CD14-positive monocyte (primary cell): ENCODE measurements at regions not wholly inside any gene's neighbourhood (a gene's known extent, or its start where the extent isn't known, plus 50 kb on each side); places are given as distances from the start of the nearest gene placed in this dataset.
"Not testable (repeated sequence)": the region's sequence is repeated elsewhere in the genome, so short reads cannot be mapped to it uniquely, and the experiment has no call there.

ENCODE experiments used
- DNase-seq, 3 donors: peaks; one replicate each; pipeline ENCODE4 v3.0.0-alpha.2; 2011 to 2022
- H2AFZ ChIP-seq: 2 replicates; pipeline ENCODE4 v1.6.0; 2012; ENCODE audit warnings: mild to moderate bottlenecking, low read depth, low read length, inconsistent platforms; ENCODE audit not compliant: insufficient read depth, poor library complexity, severe bottlenecking
- H3K27ac ChIP-seq, 2 donors: 1 replicate in 1 of 2; 2 replicates in 1 of 2; pipeline ENCODE4 v1.5.1; 2012 to 2013; ENCODE audit warnings: low read length in 2 of 2, control low read depth in 1 of 2, inconsistent platforms in 1 of 2, low read depth in 1 of 2, mild to moderate bottlenecking in 1 of 2
- H3K27me3 ChIP-seq, 2 donors: one replicate each; pipeline versions ENCODE4 v1.6.0 to v1.6.1; 2011 to 2013; ENCODE audit warnings: low read length in 2 of 2; ENCODE audit not compliant: control insufficient read depth in 2 of 2, insufficient read depth in 2 of 2
- H3K36me3 ChIP-seq, 2 donors: replicated peaks in 1 of 2; 1 replicate in 1 of 2; 2 replicates in 1 of 2; pipeline versions ENCODE4 v1.5.1 to v1.6.1; 2012 to 2013; ENCODE audit warnings: low read length in 2 of 2, control low read depth in 1 of 2, inconsistent platforms in 1 of 2, mild to moderate bottlenecking in 1 of 2; ENCODE audit not compliant: insufficient read depth in 2 of 2, control insufficient read depth in 1 of 2
- H3K4me1 ChIP-seq, 2 donors: 1 replicate in 1 of 2; 2 replicates in 1 of 2; pipeline versions ENCODE4 v1.5.1 to v1.6.1; 2012 to 2013; ENCODE audit warnings: low read length in 2 of 2, control low read depth in 1 of 2, inconsistent platforms in 1 of 2, mild to moderate bottlenecking in 1 of 2, moderate library complexity in 1 of 2; ENCODE audit not compliant: insufficient read depth in 2 of 2, control insufficient read depth in 1 of 2
- H3K4me2 ChIP-seq: replicated peaks from 2 replicates; pipeline ENCODE3; 2012; ENCODE audit warnings: low read length, moderate library complexity, mild to moderate bottlenecking; ENCODE audit not compliant: poor library complexity, severe bottlenecking; ENCODE audit errors: extremely low read depth
- H3K4me3 ChIP-seq, 3 experiments: fragments of 200-600 bp in 1 of 3; sonication (generic) in 1 of 3; replicated peaks in 1 of 3; 1 replicate in 2 of 3; 2 replicates in 1 of 3; pipeline ENCODE4 v1.5.1; 2011 to 2013; ENCODE audit warnings: low read length in 3 of 3, mild to moderate bottlenecking in 3 of 3, control low read depth in 2 of 3, low read depth in 2 of 3, inconsistent platforms in 1 of 3, moderate library complexity in 1 of 3
- H3K79me2 ChIP-seq: 2 replicates; pipeline ENCODE4 v1.6.0; 2012; ENCODE audit warnings: mild to moderate bottlenecking, control low read depth, inconsistent platforms, low read length, moderate library complexity; ENCODE audit not compliant: insufficient read depth
- H3K9ac ChIP-seq: 2 replicates; pipeline ENCODE4 v1.6.0; 2017; ENCODE audit warnings: low read length, mild to moderate bottlenecking; ENCODE audit not compliant: insufficient read depth, poor library complexity, severe bottlenecking
- H3K9me3 ChIP-seq, 2 donors: replicated peaks in 1 of 2; 1 replicate in 1 of 2; 2 replicates in 1 of 2; pipeline versions ENCODE4 v1.5.1 to v1.6.1; 2012 to 2013; ENCODE audit warnings: low read length in 2 of 2, control low read depth in 1 of 2; ENCODE audit not compliant: control insufficient read depth in 1 of 2, insufficient read depth in 1 of 2
- H4K20me1 ChIP-seq: 2 replicates; pipeline ENCODE4 v1.6.0; 2012; ENCODE audit warnings: mild to moderate bottlenecking, low read length, control low read depth, moderate library complexity; ENCODE audit not compliant: insufficient read depth
- H3K27ac Mint-ChIP-seq, 7 donors: one replicate each; pipeline ENCODE4 v1.8.0; 2020; ENCODE audit warnings: mild to moderate bottlenecking in 7 of 7, mixed read lengths in 7 of 7, moderate library complexity in 6 of 7, inconsistent platforms in 2 of 7
- H3K27me3 Mint-ChIP-seq, 3 donors: one replicate each; pipeline ENCODE4 v1.8.0; 2021 to 2022; ENCODE audit warnings: low read depth in 3 of 3, mild to moderate bottlenecking in 3 of 3, mixed read lengths in 3 of 3, moderate library complexity in 3 of 3, inconsistent platforms in 1 of 3
- H3K36me3 Mint-ChIP-seq, 2 donors: one replicate each; pipeline ENCODE4 v1.8.0; 2020; ENCODE audit warnings: mixed read lengths in 2 of 2, inconsistent platforms in 1 of 2, mild to moderate bottlenecking in 1 of 2
- H3K4me1 Mint-ChIP-seq: one replicate; pipeline ENCODE4 v1.8.0; 2020; ENCODE audit warnings: mild to moderate bottlenecking, mixed read lengths
- H3K4me3 Mint-ChIP-seq, 2 donors: one replicate each; pipeline ENCODE4 v1.8.0; 2020; ENCODE audit warnings: mild to moderate bottlenecking in 2 of 2, mixed read lengths in 2 of 2, moderate library complexity in 1 of 2
- H3K9me3 Mint-ChIP-seq, 7 donors: one replicate each; pipeline ENCODE4 v1.8.0; 2020 to 2022; ENCODE audit warnings: mixed read lengths in 7 of 7, mild to moderate bottlenecking in 6 of 7, moderate library complexity in 6 of 7, inconsistent platforms in 2 of 7
- CTCF ChIP-seq: fragments of 200-600 bp; IDR thresholded peaks from one replicate; pipeline ENCODE4 v1.8.0; 2022; ENCODE audit warnings: antibody characterized with exemption, mild to moderate bottlenecking
- WGBS: methylation state at CpG from one replicate; pipeline ENCODE4 v1.1.5; 2013; ENCODE audit warnings: missing lambda C conversion rate; ENCODE audit not compliant: insufficient coverage; 5-methylcytosine and 5-hydroxymethylcytosine counted together
- intact Hi-C, 2 donors: fragments of 100-400 bp; cut with micrococcal nuclease; formaldehyde crosslinking; loops; one replicate each; pipeline versions ENCODE4 v1.15.0 to v1.15.1; 2023

GRCh38 chr2:155547571-155547970 lies 785.0 kb downstream of the NR4A2 start:
- Mint-ChIP-seq H3K27me3 (peaks cover 0 to 2% (median 0%) of the 10 kb centered on the region in 3 donors), H3K4me3 (no peak overlapping the region), H3K4me1 (no peaks in the 10 kb centered on the region), H3K36me3 (no peaks in the 10 kb centered on the region), H3K9me3 (peaks cover 8 to 22% (median 10%) of the 10 kb centered on the region in 7 donors), H3K27ac (no peak overlapping the region)
- Histone ChIP-seq H3K79me2 (no peaks in the 10 kb centered on the region), H3K27me3 (no peaks in the 10 kb centered on the region), H3K4me1 (no peaks in the 10 kb centered on the region), H3K27ac (no peak overlapping the region), H3K9me3 (peaks cover 8 to 12% of the 10 kb centered on the region in 2 donors), H3K36me3 (no peaks in the 10 kb centered on the region), H4K20me1 (no peaks in the 10 kb centered on the region), H3K9ac (no peak overlapping the region), H3K4me2 (no peak overlapping the region), H2AFZ (no peak overlapping the region), H3K4me3 (no peak overlapping the region)
- WGBS: 92% methylated on average over 2 of the region's 3 CpGs
- no peak for TF ChIP-seq CTCF
- intact Hi-C loops: no loop called here
- DNase-seq: no peak

- no peaks in the 10 kb centered on the region for H3K4me1 Mint-ChIP-seq
- no peak for TF ChIP-seq CTCF
- H2AFZ ChIP-seq: no peak overlapping the region
- DNase-seq: no peak
- no peak overlapping the region for H3K27ac ChIP-seq
- 90% methylated on average over 3 of the region's 11 CpGs for WGBS
- no peaks in the 10 kb centered on the region for H3K79me2 ChIP-seq
- no peaks in the 10 kb centered on the region for H3K36me3 ChIP-seq
- H3K9me3 ChIP-seq: peaks cover 8 to 12% of the 10 kb centered on the region in 2 donors
- no peak overlapping the region for H3K27ac Mint-ChIP-seq
- no peak overlapping the region for H3K4me3 ChIP-seq
- no peaks in the 10 kb centered on the region for H4K20me1 ChIP-seq
- peaks cover 8 to 22% (median 10%) of the 10 kb centered on the region in 7 donors for H3K9me3 Mint-ChIP-seq
- no peaks in the 10 kb centered on the region for H3K36me3 Mint-ChIP-seq
- H3K4me2 ChIP-seq: no peak overlapping the region
- H3K27me3 ChIP-seq: no peaks in the 10 kb centered on the region
- intact Hi-C loops: no loop called here
- H3K4me1 ChIP-seq: no peaks in the 10 kb centered on the region
- no peak overlapping the region for H3K9ac ChIP-seq
- H3K4me3 Mint-ChIP-seq: no peak overlapping the region
- H3K27me3 Mint-ChIP-seq: peaks cover 0 to 2% (median 0%) of the 10 kb centered on the region in 3 donors
Measured at GRCh38 chr2:155546721-155547555, 785.6 kb downstream of the NR4A2 start.

GRCh38 chr2:155539028-155539427 lies 793.5 kb downstream of the NR4A2 start:
- H3K79me2 ChIP-seq, DNase-seq, H3K27ac ChIP-seq, H3K9me3 Mint-ChIP-seq, H2AFZ ChIP-seq, H3K4me3 ChIP-seq, H3K4me1 ChIP-seq, H3K4me3 Mint-ChIP-seq, H3K36me3 ChIP-seq, H3K9me3 ChIP-seq, intact Hi-C loops, H3K27me3 ChIP-seq, H3K9ac ChIP-seq, H4K20me1 ChIP-seq, H3K4me1 Mint-ChIP-seq, H3K27ac Mint-ChIP-seq, H3K36me3 Mint-ChIP-seq, H3K4me2 ChIP-seq, H3K27me3 Mint-ChIP-seq: not testable (repeated sequence)
- 100% methylated on average over 1 of the region's 5 CpGs for WGBS
